B cell (primary cell): ENCODE measurements at regions not wholly inside any gene's neighbourhood (a gene's known extent, or its start where the extent isn't known, plus 50 kb on each side); places are given as distances from the start of the nearest gene placed in this dataset.

Experiments
- CTCF ChIP-seq: fragments of 200-600 bp; IDR thresholded peaks from one replicate; pipeline ENCODE4 v1.8.0; 2022; ENCODE audit warnings: antibody characterized with exemption, mild to moderate bottlenecking
- EZH2 ChIP-seq: IDR thresholded peaks from 2 replicates; pipeline ENCODE4 v1.6.1; 2012; ENCODE audit warnings: borderline replicate concordance, low read depth, mild to moderate bottlenecking, moderate library complexity, low read length; ENCODE audit not compliant: insufficient read depth, poor library complexity, severe bottlenecking

- TF ChIP-seq CTCF (no peak), EZH2 (no peak)
These were observed 616.7 kb upstream of the SUCLG2 start for GRCh38 chr3:68271145-68271544.
